H1 (cell line): ENCODE measurements at regions not wholly inside any gene's neighbourhood (a gene's known extent, or its start where the extent isn't known, plus 50 kb on each side); places are given as distances from the start of the nearest gene placed in this dataset.

Experiments
- ATF3 ChIP-seq: IDR thresholded peaks from 2 replicates; pipeline ENCODE4 v1.6.1; 2011; ENCODE audit warnings: low read depth, mild to moderate bottlenecking, low read length; ENCODE audit not compliant: insufficient read depth

- no peak for TF ChIP-seq ATF3
Measured at GRCh38 chr14:101363880-101364391, 197.4 kb upstream of the DIO3 start (continued).
